SIG-M5 (cell line): ENCODE measurements at regions not wholly inside any gene's neighbourhood (a gene's known extent, or its start where the extent isn't known, plus 50 kb on each side); places are given as distances from the start of the nearest gene placed in this dataset.

Experiments used
- DNase-seq: peaks from one replicate; lab custom pipeline; 2025; lab: John Stamatoyannopoulos, UW

GRCh38 chr3:72459588-72459987 lies 388.7 kb downstream of the SHQ1 start:
- no peak for DNase-seq

- no peak for DNase-seq
Measured at GRCh38 chr3:72458375-72458774, 389.9 kb downstream of the SHQ1 start.

- no peak for DNase-seq
Measured at GRCh38 chr3:72454441-72454840, 393.8 kb downstream of the SHQ1 start.

DNA sequence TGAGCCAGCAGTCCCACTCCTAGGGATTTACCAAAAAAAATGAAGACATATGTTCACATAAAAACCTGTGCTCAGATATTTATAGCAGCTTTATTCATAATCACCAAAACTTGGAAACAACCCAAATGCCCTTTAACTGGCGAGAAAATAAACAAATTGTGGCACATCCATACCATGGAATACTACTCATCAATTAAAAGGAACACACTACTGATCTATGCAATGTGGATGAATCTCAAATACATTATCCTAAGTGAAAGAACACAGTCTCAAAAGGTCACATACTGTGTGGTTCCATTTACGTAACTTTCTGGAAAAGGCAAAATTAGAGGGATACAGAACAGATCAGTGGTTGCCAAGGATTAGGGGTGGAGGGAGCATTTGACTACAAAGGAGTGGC lies 394.5 kb downstream of the SHQ1 start:
- DNase-seq = no peak

DNA sequence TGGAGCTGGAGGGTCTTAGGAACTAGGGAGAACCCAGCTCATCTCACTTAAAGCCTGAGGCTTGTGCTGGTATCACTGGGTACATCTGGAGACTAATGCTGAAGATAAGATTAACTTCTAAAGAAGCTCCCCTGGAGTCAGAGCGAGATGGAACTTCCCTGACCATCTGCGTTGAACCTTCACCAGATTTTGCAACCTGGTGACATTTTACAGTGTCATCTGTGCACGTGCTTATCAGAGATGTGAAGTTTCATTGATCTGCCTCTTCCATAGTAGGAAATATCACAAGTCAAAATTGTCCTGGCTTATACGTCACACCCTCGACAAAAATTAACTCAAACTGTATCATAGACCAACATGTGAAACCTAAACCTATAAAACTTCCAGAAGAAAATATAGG lies 395.5 kb downstream of the SHQ1 start:
- DNase-seq = no peak

GRCh38 chr3:72451841-72452240 lies 396.4 kb downstream of the SHQ1 start:
- DNase-seq = no peak

- no peak for DNase-seq
Measured at GRCh38 chr3:72449551-72449950, 398.7 kb downstream of the SHQ1 start.

- DNase-seq = no peak
Measured at GRCh38 chr3:72448858-72449257, 399.4 kb downstream of the SHQ1 start.

DNA sequence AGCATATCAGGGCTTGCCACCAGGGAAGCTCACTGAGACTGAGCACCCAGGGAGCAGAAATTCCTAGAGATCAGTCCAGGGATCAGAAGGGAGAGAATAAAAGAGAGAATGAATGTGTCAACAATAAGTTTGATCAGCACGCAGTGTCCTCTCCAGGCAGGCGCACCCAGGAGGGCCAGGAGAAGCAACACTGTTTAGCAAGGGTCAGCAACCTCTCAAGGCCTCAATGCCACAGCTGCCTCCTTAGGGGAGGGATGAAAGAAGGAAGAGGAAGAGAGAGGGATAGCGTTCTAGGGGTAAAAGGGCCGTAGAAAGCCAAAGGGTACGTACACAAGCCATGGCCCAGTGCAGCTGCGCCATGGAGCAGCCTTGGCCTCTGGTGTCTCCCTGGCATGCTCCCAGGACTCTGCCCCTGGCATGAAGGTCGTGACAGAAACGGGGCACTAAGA lies 399.8 kb downstream of the SHQ1 start:
- DNase-seq = no peak

- no peak for DNase-seq
Measured at GRCh38 chr3:72447059-72447946, 400.9 kb downstream of the SHQ1 start.

- DNase-seq = no peak
Measured at GRCh38 chr3:72446218-72447058, 401.8 kb downstream of the SHQ1 start, which contains the start of gene RYBP. Gene RYBP (minus strand): TSS chr3:72446621.

GRCh38 chr3:72445827-72446217 lies 402.4 kb downstream of the SHQ1 start:
- DNase-seq = no peak

GRCh38 chr3:72444656-72445223 lies 403.5 kb downstream of the SHQ1 start:
- DNase-seq = no peak

- no peak for DNase-seq
Measured at GRCh38 chr3:72442759-72443158, 405.5 kb downstream of the SHQ1 start.

DNA sequence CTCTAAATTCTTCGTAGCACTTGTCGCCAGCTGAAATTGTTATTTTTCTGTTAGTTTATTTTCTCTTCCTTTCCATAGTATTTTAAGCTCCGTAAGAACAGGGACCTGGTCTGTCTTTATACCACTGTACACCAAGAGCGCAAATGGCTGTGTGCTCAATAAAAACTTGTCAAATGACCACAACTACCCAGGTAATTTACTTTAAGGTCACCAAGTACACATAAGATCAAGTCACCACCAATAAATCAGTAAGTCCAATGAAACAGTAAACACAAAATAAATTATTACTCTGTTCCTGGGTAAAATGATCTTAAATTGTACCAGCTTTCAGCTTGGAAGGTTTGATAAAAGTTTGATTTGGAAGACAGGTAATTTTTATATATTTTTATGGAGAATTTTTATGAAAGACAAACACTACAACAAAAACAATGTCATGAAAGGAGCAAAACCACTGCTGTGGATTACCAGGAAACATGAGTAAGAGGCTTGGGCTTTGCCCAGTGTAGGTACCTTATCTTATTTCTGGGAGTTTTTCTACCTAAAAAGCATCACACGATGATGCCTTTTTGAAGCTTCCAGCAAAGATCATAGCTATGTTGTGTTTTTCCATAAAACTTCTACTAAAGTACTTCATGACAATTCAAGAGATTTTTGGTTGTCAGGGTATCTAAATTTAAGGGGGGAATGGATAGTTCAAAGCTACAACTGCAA lies 406.8 kb downstream of the SHQ1 start:
- DNase-seq = no peak

DNA sequence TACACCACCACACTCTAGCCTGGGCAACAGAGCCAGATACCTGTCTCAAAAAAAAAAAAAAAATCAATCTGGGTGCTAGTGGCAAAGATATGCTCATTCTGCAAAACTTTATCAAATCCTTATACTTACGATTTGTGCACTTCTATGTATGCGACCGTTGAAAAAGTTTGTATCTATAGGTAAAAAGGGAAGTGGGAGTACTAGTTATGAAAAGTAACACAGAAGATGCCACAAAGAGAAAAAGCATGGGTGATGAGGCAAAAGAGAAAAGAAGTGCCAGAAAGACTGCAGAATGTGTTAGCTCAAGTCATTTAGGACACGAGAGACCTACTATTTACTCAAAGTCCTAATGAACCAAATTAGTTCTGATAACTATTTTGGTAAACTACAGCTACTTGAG lies 407.8 kb downstream of the SHQ1 start:
- DNase-seq = no peak

DNA sequence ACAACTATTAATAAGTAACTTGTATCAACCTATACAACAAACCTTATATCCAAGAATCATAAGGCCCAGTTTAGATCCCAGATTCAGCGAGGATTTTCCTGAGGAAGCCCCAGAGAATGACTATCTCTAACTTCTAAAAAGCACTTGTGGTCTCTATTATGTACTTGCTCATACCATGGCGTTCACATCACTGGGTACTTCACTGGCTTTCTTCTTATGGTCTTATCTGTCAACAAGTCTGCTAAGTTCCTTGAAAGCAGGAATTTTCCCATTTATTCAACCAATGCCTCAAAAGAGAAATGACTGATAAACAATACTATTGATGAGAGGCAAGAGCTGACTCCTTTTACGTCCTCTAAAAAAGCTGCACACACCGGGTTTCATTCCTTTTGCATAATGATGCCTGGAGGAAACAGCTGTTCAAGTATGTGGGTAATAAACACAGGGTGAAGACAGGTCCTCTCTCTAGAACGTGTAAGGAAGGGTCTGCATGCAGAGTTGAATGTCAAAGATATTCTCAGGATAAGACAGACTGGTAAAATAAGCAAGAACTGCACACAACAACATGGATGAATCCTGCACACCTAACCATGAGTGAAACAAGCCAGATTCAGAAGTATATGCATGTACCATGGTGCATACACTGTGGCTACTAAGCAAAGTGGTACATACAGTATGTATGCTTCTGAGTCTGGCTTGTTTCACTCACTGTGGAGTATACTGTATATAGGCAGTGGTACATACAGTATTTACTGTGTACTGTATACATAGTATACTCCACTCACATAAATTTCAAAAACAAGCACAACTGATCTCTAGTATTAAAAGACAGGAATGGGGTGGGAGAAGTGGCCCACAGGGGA lies 408.7 kb downstream of the SHQ1 start:
- no peak for DNase-seq

DNA sequence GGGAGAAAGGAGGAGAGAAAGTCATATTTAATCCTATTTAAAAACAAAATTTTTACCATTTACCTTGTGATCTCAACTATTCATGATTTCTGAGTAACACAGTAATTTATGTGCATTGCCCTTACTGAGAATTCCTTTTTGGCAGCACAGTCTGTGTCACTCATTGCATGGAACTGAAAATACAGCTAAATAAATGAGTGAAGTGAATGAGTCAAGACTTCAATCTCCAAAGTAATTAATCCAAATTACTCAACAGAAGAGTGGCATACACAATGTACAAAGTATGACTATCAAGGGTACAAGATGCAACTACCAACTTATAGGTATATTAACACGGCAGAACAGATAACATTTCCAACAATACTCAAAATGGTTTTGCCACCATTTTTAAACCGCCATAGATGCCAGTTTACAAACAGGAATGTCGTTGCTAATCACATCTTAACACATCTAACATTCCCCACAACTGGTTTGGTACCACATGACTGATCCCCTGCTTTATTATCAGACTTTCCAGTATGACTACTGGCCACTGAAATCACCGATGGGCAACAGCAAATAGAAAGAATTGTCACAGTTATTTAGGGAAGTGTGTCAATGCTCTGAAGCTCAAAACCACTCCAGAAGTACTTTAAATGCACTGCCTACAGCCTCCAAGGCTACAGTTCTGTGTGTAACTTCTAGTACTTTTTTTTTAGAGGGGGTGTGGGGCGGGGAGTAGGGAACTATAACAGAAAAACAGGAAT lies 410.4 kb downstream of the SHQ1 start:
- no peak for DNase-seq

DNA sequence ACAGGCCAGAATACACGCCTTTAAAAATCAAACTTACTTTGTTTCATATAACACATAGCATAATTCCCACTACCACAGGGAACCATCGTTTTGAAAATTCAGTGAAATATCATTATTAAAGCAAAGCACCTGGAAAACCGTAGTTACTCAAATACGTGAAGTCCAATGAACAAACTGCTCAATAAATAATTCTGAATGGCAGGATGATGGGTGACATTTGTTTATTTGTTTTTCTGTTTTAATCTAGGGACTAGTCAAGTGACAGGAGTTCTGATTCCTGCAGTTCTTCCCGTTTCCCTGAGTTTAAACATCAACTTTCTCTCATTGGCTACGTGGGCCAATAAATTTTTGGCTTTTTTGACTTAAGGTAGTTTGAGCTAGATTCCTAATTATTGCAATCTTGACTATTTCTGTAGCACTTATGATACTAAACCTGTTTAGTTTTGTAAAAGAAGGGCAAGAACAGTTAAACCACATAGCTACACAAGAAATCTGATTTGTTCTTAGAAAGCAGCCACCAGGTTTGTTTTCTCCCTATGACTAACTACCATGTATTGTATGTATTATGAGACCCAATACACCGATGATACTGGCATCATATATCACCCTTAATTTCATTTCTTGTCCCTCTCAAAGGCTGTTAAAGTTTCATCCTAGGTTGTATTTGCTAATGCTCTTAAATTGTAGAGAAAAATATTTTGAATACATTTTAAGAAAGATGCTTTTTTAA lies 411.2 kb downstream of the SHQ1 start:
- no peak for DNase-seq

- DNase-seq = no peak
Measured at GRCh38 chr3:72434296-72434695, 413.9 kb downstream of the SHQ1 start.
